22Rv1 (cell line): ENCODE measurements at regions not wholly inside any gene's neighbourhood (a gene's known extent, or its start where the extent isn't known, plus 50 kb on each side); places are given as distances from the start of the nearest gene placed in this dataset.

Experiments used
- ZFX ChIP-seq: fragments of 450-650 bp; IDR thresholded peaks from 2 replicates; pipeline ENCODE4 v1.6.1; 2017; ENCODE audit warnings: antibody characterized with exemption, borderline replicate concordance
- TF ChIP-seq, protein P1 (sequence below): fragments of 450-650 bp; IDR thresholded peaks from 2 replicates; pipeline ENCODE4 v1.5.1; 2017; ENCODE audit warnings: mild to moderate bottlenecking

DNA sequence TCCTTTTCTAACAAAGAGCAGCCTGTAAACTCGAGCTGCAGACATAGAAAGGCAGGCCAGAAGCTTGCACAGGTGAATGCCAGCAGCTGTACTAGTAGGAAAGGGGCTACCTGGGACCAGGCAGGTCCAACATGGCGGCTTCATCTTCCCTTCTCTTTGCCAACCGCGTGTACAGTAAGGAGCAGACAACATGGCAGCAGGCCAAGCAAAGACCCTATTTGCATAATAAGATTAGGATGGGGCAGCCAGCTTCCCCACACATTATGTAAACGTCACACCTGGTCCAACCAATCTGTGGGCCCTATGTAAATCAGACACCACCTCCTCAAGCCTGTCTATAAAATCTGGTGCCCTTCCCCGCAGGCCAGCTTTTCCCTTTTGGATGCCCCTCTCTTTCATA, 1186.5 kb upstream of the AUTS2 start:
- TF ChIP-seq, protein P1, sequence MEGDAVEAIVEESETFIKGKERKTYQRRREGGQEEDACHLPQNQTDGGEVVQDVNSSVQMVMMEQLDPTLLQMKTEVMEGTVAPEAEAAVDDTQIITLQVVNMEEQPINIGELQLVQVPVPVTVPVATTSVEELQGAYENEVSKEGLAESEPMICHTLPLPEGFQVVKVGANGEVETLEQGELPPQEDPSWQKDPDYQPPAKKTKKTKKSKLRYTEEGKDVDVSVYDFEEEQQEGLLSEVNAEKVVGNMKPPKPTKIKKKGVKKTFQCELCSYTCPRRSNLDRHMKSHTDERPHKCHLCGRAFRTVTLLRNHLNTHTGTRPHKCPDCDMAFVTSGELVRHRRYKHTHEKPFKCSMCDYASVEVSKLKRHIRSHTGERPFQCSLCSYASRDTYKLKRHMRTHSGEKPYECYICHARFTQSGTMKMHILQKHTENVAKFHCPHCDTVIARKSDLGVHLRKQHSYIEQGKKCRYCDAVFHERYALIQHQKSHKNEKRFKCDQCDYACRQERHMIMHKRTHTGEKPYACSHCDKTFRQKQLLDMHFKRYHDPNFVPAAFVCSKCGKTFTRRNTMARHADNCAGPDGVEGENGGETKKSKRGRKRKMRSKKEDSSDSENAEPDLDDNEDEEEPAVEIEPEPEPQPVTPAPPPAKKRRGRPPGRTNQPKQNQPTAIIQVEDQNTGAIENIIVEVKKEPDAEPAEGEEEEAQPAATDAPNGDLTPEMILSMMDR = no peak
- no peak for TF ChIP-seq ZFX
